GM12872 (cell line): ENCODE measurements at regions not wholly inside any gene's neighbourhood (a gene's known extent, or its start where the extent isn't known, plus 50 kb on each side); places are given as distances from the start of the nearest gene placed in this dataset.

Experiments used
- CTCF ChIP-seq: IDR thresholded peaks from 3 replicates; pipeline ENCODE4 v1.5.1; 2011; ENCODE audit warnings: low read depth, mild to moderate bottlenecking, low read length, moderate library complexity; ENCODE audit not compliant: insufficient read depth

- TF ChIP-seq CTCF: no peak
Measured at GRCh38 chr17:73800893-73801292, 156.6 kb upstream of the SDK2 start.

GRCh38 chr17:73801455-73802100, 157.3 kb upstream of the SDK2 start:
- no peak for TF ChIP-seq CTCF

GRCh38 chr17:73802314-73802713, 158.1 kb upstream of the SDK2 start:
- TF ChIP-seq CTCF: no peak

GRCh38 chr17:73802871-73803270, 158.6 kb upstream of the SDK2 start:
- TF ChIP-seq CTCF: no peak

- no peak for TF ChIP-seq CTCF
Measured at GRCh38 chr17:73803964-73804435, 159.8 kb upstream of the SDK2 start.

- TF ChIP-seq CTCF: no peak
Measured at GRCh38 chr17:73806768-73807167, 162.5 kb upstream of the SDK2 start.

- no peak for TF ChIP-seq CTCF
Measured at GRCh38 chr17:73813201-73813600, 169.0 kb upstream of the SDK2 start.
